ENCODE measurements at regions not wholly inside any gene's neighbourhood (a gene's known extent, or its start where the extent isn't known, plus 50 kb on each side); places are given as distances from the start of the nearest gene placed in this dataset.
"Not testable (repeated sequence)": the region's sequence is repeated elsewhere in the genome, so short reads cannot be mapped to it uniquely, and the experiment has no call there.

DNA sequence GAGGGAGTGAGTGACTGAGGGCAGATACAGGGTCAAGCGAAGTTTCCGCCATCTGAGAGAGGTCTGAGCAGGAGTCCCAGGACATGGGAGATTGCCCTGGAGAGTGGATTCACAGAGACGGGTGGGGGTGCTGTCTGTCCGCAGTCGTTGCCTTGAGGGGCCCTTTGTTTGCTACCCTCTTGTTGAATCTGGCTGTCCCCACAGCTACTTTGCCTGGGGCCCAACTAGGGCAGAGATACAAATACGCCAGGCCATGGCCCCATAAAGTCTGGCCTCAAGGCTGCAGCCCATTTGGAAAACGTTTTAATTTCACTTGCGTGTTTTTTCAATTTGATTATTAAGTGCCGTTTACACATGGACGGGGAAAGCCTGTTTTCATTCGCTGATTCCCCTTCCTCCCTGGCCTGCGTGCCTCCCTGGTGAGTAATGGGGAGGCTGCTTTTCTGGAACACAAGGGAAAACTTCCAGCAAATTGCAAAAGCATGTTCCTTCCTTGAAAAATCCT lies 134.4 kb downstream of the SMIM20 start:
- DNase-seq, result no peak

DNA sequence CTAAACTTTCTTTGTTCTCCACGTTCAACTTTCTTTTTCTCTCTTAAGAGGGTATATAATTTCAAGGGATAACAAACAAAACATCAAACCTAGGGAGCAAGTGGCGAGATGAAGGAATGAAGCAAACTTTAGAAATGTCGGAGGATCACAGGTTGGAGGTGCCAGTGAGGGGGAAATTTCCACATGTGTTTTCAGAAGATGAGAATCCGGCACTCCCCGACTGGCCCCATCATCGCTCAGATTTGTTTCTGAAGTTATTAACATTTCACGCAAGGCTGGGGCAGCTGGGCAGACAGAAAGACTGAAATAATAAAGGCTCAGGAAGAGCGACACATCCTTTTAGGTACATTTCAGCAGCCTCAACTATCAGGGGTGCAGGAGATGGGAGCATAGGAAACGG lies 134.9 kb downstream of the SMIM20 start:
- no peak for DNase-seq

DNA sequence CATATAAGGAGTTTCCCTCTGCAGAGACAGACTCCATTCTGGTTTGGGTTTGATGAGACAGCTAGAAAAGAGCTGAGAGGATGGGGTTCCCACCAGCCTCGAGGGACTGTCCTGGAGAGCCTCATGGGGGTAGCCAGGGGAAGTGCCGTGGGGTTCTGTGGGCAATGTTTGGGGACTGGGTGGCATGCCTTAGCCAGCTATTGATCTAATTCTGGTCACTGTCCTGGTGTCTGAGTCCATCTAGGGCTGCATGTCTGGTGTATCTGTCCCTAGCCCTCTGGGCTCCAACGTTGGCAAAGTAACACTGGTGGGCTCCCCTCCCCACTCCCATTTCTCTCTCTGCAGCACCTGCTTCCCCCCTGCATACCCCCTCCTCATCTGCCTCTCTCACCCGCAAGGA lies 135.4 kb downstream of the SMIM20 start:
- DNase-seq, result no peak

DNA sequence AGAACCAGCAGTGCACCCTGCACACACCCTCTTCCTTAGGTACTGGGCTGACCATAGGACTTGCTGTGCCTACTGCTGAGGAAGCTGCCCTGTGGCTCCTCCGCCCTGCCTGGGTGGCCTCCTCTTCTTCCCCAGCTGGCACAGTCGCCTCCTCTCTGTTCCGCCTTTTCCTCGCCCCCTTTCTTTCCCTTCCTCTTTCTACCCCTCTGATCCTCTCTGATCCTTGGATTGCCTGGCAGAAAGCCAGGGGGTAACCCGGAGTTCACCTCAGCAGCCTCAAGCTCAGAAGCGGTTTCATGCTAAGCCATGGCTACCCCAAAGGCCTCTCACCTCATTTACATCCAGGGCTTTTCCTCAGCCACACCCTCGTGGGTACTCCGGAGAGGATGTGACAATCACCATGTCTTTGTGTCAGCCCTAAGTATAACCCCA lies 136.2 kb downstream of the SMIM20 start:
- DNase-seq, result no peak

DNA sequence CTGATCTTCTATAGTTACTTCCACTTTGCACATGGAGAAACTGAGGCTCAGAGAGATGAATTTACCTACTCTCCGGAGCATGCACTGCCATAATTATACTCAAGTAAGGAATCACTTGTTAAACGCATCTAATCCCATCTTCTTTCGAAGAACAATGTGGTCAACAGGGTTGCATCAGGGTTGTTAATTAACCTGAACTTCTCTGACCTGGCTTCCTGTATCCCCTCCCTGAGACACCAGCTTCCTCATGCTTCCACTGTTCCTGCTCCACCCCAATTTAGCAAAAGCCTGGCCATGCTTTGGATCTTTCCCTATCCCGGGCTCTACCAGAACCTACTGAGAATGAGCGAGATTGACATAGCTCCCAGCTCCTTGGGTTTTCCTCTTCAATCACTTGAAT lies 136.7 kb downstream of the SMIM20 start:
- no peak for DNase-seq

DNA sequence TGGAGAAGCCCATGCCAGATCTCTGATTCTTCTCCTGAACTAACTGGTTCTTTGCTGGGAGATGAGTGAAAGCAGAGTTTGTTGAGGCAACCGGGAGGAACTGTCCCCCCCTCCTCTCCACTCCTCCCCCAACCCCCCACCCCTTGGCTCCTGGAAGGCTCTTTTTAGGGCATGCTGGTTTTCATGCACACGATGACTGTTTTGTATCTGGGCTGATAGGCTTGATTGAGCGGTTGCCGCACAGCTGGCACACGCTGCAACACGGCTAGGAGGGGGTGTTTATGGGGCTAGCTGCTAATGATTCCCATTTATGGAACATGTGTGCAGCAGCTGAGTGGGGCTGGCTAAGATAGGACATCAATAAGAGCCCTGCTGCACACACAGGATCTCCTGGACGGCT lies 137.2 kb downstream of the SMIM20 start:
- no peak for DNase-seq

DNA sequence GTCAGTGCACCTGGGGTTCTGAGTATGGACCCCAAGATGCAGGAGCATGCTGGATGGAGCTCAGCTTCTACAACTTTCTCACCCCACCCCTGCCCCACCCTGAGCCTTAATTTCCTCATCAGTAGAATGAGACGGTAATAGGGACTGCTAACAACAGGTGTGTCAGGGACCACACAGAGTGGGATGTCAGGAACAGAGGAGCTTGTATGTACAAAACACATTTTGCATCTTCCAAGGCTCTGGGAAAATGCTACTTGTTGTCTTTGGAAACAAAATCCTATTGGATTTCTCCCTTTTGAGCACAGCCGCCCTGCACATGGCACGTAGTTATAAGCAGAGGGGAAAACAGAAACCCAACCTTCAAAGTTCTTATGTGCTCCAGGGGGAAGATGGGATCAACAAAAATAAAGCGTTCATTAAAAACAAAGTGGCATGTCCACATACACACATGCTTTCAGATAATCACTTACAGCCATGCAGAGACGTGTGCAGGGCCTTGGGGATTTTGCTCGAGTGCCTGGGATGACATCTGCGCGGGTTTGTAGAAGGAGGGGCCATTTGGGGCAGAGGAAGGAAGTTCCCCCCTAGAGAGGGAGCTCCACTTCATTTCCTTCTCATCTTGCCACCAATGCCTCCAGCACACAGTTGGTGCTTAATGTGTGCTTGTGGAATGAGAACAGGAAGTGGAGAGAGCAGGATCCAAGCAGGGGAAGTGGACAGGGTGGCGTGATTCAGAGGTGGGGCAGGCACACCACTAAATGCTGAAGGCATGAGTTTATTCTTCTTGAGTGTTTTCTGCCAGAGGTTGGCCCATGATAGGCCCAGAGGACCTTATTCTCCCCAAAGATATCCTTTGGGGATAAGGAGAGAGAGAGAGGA lies 138.9 kb downstream of the SMIM20 start:
- no peak for DNase-seq

DNA sequence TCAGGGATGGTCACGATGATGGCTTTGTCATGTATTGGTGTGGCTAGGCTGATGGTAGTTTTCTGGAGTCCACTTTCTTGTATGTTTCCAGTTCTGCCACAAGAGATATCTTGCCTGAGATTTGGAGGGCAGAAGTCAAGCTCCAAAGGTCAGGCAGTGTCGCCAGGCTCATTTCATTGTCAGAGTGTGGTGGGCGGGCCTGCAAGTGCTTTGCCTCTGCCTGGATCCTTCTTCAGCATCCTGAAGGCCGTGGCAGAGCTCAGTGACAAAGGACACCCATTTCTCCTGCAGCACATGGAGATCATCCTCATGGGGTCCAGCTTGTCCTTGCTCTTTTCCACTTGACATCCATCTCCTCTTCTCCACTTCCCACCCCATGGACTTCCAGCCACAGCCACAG lies 139.7 kb downstream of the SMIM20 start:
- no peak for DNase-seq

DNA sequence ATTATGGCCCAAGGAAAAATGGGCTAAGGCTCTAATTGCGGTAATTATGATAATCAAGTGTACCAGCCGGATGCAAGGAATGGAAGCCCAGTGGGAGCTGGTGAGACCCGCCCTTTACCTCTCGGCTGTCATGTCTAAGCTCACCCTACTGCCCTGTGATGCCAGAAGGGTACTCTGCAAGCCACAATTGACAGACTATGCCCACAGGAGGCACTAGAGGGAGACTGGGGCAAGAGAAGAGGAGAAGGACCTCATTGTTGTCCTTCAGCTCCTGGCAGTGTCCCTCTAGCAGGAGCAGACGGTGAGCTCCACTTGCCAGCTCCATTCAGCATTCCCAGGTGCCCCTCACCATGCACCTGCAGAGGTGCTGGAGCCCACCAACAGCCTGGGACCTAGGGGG lies 141.8 kb downstream of the SMIM20 start:
- no peak for DNase-seq

DNA sequence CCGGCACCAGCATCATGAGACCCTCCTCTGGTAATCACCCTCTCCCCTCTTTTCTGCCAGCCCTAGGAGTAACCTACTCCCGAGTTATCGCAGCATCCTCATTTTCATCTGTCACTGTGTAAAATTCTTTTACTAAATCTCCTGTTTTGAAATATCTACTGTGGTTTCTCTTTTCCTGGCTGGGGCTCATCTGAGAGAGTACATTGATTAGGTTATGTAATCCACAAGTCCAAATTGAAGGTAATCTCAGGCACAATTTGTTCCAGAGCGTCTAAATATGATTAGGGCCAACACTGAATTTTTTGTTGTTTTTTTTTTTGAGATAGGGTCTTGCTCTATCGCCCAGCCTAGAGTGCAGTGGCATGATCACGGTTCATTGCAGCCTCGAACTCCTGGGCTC lies 142.4 kb downstream of the SMIM20 start:
- DNase-seq, result no peak

DNA sequence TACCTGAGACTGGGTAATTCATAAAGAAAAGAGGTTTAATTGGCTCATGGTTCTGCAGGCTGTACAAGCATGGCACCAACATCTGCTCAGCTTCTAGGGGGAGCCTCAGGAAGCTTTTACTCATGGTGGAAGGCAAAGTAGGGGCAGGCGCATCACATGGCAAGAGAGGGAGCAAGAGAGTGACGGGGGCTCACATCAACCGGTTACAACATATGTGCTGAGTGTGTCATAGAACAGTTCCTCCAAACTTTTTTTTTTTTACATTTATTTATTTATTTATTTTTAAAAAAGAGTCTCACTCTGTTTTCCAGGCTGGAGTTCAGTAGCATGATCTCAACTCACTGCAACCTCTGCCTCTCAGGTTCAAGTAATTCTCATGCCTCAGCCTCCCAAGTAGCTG lies 143.8 kb downstream of the SMIM20 start:
- DNase-seq, result not testable (repeated sequence)

DNA sequence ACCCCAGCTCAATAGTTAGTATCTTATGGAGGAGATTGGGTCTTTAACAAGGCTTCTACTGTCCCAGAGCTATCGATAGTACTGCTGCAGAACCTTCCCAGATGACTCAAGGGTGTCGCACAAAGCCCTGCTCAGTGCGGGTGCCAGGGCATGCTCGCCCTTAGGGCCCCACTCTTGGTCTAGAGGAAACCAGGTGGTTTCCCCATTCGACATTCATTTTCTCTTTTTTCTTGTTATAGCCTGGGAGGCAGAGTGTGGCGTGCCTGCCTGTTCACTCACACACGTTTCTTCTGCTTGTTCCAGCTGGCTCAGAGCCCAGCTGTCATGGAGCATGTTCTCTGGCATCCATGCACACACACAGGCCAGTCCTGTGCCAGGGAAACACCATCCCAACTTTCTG lies 144.5 kb downstream of the SMIM20 start:
- DNase-seq, result no peak

DNA sequence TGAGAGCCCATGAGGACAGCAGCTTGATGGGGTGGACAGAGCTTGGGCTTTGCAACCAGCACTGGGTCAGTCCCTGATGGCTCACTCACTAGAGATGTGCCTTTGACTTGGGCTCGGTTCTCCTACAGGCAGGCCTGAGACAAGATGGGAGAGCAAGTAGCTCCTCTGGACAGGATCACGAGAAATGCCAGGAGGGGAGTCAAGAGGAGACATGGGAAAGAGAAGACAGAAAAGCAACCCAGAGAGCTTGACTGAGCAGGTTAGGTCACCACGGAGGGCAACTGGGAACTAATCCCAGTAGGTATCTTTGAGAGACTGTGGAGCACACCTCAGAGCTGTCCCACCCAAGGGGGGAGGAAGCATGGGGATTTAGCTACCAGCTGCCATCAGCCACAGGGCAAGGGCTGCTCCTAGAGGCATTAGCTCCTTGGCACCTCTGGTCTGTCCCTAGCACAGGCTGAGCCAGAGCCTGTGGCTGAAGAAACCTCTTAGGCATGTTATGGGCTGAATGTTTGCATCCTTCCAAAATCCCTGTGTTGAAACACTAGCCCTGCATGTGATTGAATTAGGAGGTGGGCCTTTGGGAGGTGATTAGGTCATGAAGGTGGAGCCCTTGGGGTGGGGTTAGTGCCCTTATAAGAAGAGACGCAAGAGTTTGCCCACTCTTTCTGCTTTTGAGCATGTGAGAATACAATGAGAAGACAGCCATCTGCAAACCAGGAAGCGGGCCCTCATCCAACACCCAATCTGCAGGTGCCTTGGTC lies 145.6 kb downstream of the SMIM20 start:
- no peak for DNase-seq

DNA sequence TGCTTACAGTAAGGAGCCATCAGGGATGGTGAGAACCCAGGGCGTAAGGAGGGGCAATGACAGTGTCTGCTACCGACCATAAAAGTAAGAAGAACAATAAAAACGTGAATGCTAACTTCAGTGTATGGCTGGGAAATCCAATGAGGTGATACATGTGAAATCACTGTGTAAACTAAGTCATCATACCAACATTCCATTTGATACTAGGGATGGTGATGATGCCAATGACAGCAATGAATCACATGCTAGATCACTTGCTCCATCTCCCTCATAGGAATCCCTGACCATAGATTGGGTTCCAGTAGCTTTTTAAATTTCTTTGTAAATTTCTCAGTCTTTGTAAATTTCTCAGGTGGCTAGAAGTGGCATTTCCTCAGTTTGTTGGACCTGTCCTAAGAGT lies 146.3 kb downstream of the SMIM20 start:
- no peak for DNase-seq

DNA sequence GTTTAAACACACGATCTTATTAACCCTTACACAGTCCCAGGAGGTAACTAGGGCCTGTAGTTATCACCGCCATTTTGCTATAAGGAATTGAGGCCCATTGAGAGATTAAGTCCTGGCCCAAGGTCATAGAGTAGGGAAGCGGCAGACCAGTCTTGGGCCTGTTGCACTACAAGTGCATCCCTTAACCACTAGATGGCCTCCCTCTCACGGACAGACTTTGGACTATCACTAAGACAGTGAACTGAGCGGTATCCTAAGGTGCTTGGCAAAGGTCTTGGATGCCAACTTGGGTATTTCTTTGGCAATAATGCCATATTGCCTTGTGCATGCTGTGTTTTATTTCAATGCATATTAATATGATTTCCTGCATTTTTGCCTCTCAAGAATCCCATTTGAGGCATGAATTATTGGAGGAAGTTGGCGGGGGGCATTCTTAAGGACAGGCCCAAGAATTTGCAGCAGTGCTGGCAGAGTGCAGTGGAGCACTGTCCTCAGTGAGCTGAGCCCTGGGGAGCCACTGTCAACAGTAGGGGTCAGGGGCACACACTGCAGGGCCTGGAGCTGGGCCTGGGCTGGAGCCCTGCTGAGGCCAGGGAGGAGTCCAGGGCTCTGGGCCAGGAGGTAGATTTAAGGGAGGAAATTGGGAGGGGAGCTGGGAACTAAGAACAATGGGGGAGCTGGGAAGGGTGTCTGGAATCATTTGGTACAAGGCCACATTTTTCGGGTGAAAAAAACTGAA lies 147.4 kb downstream of the SMIM20 start:
- no peak for DNase-seq

DNA sequence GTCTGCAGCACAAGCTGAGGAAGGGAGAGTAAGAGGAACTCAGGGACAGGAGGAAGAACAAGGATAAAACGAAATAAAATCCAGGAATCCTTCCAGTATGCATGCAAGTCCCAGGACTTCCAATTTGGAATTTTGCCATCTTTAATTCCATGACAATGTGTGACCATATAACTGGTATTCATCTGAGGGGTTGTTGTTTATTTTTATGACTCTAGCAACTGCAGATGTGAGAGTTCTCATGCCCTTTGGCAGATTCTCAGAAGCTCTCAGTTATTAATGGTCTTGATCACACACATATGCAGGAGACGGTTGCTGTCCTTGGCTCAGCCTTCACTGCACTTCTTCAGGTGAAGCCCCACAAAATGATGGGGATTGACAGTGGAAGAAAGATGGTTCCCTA lies 148.2 kb downstream of the SMIM20 start:
- no peak for DNase-seq

DNA sequence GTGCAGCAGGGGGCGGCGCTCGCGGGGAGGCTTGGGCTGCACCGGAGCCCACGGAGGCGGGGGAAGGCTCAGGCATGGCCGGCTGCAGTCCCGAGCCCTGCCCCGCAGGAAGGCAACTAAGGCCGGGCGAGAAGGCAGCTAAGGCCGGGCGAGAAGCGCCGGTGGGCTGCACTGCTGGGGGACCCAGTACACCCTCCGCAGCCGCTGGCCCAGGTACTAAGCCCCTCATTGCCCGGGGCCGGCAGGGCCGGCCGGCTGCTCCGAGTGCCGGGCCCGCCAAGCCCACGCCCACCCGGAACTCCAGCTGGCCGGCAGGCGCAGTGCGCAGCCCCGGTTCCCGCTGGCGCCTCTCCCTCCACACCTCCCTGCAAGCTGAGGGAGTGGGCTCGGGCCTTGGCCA lies 150.0 kb downstream of the SMIM20 start:
- DNase-seq, result not testable (repeated sequence)

DNA sequence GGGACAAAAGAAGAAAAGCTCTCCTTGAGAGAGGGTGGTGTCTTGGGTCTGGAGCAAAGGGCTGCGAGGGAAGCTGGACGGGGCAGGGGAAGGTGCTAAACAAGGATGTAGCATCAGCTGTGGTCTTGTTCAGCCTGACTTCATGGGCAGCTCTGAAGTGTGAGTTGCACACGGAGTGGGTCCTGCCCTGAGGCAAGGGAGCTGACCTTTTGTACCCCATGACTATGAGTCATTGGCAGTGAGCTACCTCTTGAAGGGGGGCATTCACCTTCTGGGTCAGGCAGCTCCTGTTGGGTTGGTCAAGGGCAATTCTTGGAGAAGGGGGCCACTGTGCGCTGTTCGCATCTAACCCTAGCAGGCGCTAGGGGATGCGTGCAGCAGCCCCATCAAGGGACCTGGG lies 151.8 kb downstream of the SMIM20 start:
- no peak for DNase-seq

DNA sequence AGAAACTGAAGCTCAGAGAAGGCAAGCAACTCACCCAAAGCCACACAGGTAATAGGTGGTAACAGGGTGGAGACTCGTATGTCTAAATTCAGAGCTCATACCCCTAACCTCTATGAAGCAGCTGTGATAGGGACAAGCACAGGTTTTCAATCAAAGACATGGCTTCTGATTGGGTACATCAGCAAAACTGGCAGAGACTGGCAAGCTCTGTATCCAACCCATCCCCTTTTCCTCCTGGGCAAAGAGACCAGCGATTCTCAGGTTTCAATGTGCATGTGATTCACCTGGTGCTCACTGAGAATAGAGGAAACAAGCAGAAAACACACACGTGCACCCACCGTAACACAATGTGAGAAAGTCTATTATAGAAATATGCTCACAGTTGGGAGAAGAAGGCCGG lies 153.0 kb downstream of the SMIM20 start:
- DNase-seq, result no peak

DNA sequence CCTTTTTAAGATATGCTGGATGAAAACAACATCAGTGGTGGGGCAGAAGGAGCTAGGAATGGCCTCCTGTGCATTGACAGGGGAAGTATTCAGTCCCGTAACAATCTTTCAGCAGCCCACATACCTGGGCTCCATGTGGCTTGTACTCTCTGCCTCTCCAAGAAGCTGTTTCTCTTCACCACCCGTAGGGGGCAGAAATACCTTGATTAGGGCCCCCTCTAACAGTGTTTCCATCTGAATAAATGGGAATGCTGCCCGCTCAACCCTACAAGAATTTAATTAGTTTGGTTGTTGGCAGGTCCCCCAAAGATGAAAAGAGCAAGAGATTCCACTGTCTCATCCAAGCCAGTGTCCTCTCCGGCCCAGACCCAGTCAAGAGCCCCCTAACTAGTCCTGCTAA lies 155.2 kb downstream of the SMIM20 start:
- DNase-seq, result no peak

DNA sequence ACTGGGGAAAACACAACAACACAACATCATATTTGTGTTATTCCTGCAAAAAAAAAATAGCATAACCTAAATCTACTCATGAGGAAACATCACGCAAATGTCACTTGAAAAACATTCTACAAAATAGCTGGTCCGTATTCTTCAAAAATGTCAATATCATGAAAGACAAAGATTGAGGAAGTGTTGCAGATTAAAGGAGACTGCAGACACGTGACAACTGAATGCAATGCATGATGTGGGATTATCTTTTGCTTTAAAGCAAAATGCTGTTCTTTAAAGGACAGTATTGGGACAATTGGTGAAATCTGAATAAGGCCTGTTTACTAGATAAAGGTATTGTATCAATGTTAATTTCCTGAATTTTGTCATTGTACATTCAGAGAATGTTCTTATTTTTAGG lies 157.7 kb downstream of the SMIM20 start:
- no peak for DNase-seq

DNA sequence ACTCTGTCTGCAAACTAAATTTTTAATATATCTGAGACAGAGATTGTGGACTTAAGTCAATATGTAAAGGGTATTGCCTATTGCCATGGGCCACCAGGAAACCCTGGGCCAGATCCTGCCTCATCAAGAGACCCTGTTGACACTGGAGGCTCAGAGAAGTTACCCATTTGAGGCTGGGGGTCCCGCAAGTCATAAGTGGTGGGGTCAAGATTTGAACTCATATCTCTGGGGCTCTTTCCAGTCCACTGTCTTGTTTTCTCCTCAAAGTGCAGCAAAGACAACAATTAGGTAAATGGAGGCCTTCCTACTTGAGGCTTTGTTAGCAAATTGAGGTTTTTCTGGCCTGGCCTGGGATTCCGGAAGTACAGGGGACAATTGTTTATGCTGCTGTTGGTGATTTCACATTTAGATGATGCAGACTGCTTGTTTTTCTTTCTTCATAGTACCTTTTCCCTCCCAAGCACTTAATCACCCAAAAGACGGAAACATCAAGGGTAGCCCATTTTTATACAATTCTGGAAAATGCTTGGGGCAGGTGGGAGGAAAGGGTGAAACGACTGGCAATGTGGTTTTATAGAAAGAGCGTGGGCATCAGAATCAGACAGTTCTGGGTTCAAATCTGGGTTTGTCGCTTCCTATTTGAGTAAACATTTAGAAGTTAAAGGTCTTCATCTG lies 160.0 kb downstream of the SMIM20 start:
- no peak for DNase-seq
